ENCODE measurements at regions not wholly inside any gene's neighbourhood (a gene's known extent, or its start where the extent isn't known, plus 50 kb on each side); places are given as distances from the start of the nearest gene placed in this dataset.

GRCh38 chr12:84075991-84076390 is 836.6 kb downstream of the SLC6A15 start:
- no peak for DNase-seq
- TF ChIP-seq, protein P1, sequence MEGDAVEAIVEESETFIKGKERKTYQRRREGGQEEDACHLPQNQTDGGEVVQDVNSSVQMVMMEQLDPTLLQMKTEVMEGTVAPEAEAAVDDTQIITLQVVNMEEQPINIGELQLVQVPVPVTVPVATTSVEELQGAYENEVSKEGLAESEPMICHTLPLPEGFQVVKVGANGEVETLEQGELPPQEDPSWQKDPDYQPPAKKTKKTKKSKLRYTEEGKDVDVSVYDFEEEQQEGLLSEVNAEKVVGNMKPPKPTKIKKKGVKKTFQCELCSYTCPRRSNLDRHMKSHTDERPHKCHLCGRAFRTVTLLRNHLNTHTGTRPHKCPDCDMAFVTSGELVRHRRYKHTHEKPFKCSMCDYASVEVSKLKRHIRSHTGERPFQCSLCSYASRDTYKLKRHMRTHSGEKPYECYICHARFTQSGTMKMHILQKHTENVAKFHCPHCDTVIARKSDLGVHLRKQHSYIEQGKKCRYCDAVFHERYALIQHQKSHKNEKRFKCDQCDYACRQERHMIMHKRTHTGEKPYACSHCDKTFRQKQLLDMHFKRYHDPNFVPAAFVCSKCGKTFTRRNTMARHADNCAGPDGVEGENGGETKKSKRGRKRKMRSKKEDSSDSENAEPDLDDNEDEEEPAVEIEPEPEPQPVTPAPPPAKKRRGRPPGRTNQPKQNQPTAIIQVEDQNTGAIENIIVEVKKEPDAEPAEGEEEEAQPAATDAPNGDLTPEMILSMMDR (IDR thresholded peaks at IDR 0.05): no peak
- Histone ChIP-seq H3K4me2 (replicated peaks; ENCODE audit: low read depth, low read length, poor library complexity, severe bottlenecking) (no peak overlapping the region), H4K20me1 (ENCODE audit: control insufficient read depth, insufficient read depth, low read length, poor library complexity, severe bottlenecking) (no peaks in the 10 kb centered on the region), H3K4me1 (ENCODE audit: control insufficient read depth in 2 of 2, insufficient read depth in 2 of 2, low read length in 2 of 2) (no peaks in the 10 kb centered on the region), H3K4me3 (ENCODE audit: control extremely low read depth in 1 of 5, extremely low read depth in 1 of 5, insufficient read depth in 1 of 5, low read depth in 2 of 5, low read length in 4 of 5) (no peak overlapping the region), H2AFZ (ENCODE audit: insufficient read depth, low read depth, low read length, poor library complexity, severe bottlenecking) (no peak overlapping the region), H3K79me2 (ENCODE audit: control insufficient read depth, insufficient read depth, low read length) (no peaks in the 10 kb centered on the region), H3K27ac (ENCODE audit: low read length in 2 of 2) (no peak overlapping the region), H3K27me3 (replicated peaks in 1 of 4; ENCODE audit: control extremely low read depth in 1 of 4, control insufficient read depth in 3 of 4, insufficient read depth in 4 of 4, low read length in 3 of 4) (no peaks in the 10 kb centered on the region), H3K9me3 (ENCODE audit: control extremely low read depth in 1 of 3, control insufficient read depth in 2 of 3, insufficient read depth in 1 of 3, low read length in 2 of 3) (no peaks in the 10 kb centered on the region), H3K9ac (ENCODE audit: low read length) (no peak overlapping the region), H3K36me3 (replicated peaks in 1 of 2; ENCODE audit: control extremely low read depth in 1 of 2, control insufficient read depth in 1 of 2, extremely low read depth in 1 of 2, insufficient read depth in 2 of 2, low read length in 1 of 2) (no peaks in the 10 kb centered on the region)
- Mint-ChIP-seq H3K27me3 (no peaks in the 10 kb centered on the region), H3K4me1 (no peaks in the 10 kb centered on the region), H3K27ac (no peak overlapping the region), H3K9me3 (ENCODE audit: insufficient read depth) (peaks cover 4% of the 10 kb centered on the region), H3K4me3 (no peak overlapping the region)
- no CpG with 5 or more reads among the region's 1 CpG for WGBS (ENCODE audit: insufficient coverage)
- ChIA-PET POLR2A (no interaction called here), CTCF (no interaction called here)
- intact Hi-C loops (cut with micrococcal nuclease): no loop called here
- no peak for ATAC-seq (ENCODE audit: low read depth)

DNA sequence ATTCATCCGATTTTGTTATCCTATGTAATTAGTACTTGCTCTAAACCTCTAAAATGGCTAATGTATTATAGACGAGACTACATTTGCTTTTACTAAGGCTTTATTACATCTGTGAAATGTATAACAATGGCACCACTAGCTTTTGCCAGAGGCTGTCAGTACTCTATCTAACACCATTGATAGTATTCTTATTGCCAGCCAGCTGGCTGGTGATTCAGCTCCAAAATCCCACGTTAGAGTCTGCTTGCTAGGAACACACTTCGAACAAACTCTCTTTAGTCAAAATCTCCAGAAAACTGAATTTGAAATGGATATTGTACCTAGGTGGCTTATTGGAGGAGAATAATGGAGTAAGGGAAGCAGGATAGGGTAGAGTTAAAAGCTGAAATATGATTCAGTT is 839.2 kb downstream of the SLC6A15 start:
- Histone ChIP-seq H3K36me3 (replicated peaks in 1 of 2; ENCODE audit: control extremely low read depth in 1 of 2, control insufficient read depth in 1 of 2, extremely low read depth in 1 of 2, insufficient read depth in 2 of 2, low read length in 1 of 2) (no peaks in the 10 kb centered on the region), H3K9ac (ENCODE audit: low read length) (no peak overlapping the region), H3K79me2 (ENCODE audit: control insufficient read depth, insufficient read depth, low read length) (no peaks in the 10 kb centered on the region), H3K4me2 (replicated peaks; ENCODE audit: low read depth, low read length, poor library complexity, severe bottlenecking) (no peak overlapping the region), H3K4me1 (ENCODE audit: control insufficient read depth in 2 of 2, insufficient read depth in 2 of 2, low read length in 2 of 2) (no peaks in the 10 kb centered on the region), H3K27ac (ENCODE audit: low read length in 2 of 2) (no peak overlapping the region), H3K27me3 (replicated peaks in 1 of 4; ENCODE audit: control extremely low read depth in 1 of 4, control insufficient read depth in 3 of 4, insufficient read depth in 4 of 4, low read length in 3 of 4) (no peaks in the 10 kb centered on the region), H3K9me3 (ENCODE audit: control extremely low read depth in 1 of 3, control insufficient read depth in 2 of 3, insufficient read depth in 1 of 3, low read length in 2 of 3) (no peaks in the 10 kb centered on the region), H3K4me3 (ENCODE audit: control extremely low read depth in 1 of 5, extremely low read depth in 1 of 5, insufficient read depth in 1 of 5, low read depth in 2 of 5, low read length in 4 of 5) (no peak overlapping the region), H2AFZ (ENCODE audit: insufficient read depth, low read depth, low read length, poor library complexity, severe bottlenecking) (no peak overlapping the region), H4K20me1 (ENCODE audit: control insufficient read depth, insufficient read depth, low read length, poor library complexity, severe bottlenecking) (no peaks in the 10 kb centered on the region)
- intact Hi-C loops (cut with micrococcal nuclease): no loop called here
- ATAC-seq (ENCODE audit: low read depth) (no peak), DNase-seq (no peak)
- TF ChIP-seq EZH2 (IDR thresholded peaks at IDR 0.05; ENCODE audit: borderline replicate concordance, insufficient read depth, low read depth, low read length, poor library complexity, severe bottlenecking): no peak
- TF ChIP-seq, protein P1 (IDR thresholded peaks at IDR 0.05): no peak
- ChIA-PET POLR2A (no interaction called here), CTCF (no interaction called here)
- no peaks in the 10 kb centered on the region for H3K4me1 Mint-ChIP-seq
- H3K9me3 Mint-ChIP-seq (ENCODE audit: insufficient read depth): peaks cover 2% of the 10 kb centered on the region
- no peak overlapping the region for H3K4me3 Mint-ChIP-seq
- no peak overlapping the region for H3K27ac Mint-ChIP-seq
- no peaks in the 10 kb centered on the region for H3K27me3 Mint-ChIP-seq
- WGBS (ENCODE audit: insufficient coverage): no CpG with 5 or more reads among the region's 4 CpGs

All from B cell (primary cell).